Stimulated activated CD4-positive, alpha-beta T cell treated with anti-CD3 and anti-CD28 coated beads, Interleukin-2, amount 100 ng/mL, for 24 hours (primary cell): ENCODE measurements at regions not wholly inside any gene's neighbourhood (a gene's known extent, or its start where the extent isn't known, plus 50 kb on each side); places are given as distances from the start of the nearest gene placed in this dataset.

ENCODE experiments used
- DNase-seq, 2 donors: peaks; one replicate each; pipeline ENCODE4 v3.0.0-alpha.2; 2020

GRCh38 chr21:15494481-15494880, 235.3 kb upstream of the USP25 start:
- no peak for DNase-seq

GRCh38 chr21:15495965-15496364, 233.8 kb upstream of the USP25 start:
- no peak for DNase-seq

DNA sequence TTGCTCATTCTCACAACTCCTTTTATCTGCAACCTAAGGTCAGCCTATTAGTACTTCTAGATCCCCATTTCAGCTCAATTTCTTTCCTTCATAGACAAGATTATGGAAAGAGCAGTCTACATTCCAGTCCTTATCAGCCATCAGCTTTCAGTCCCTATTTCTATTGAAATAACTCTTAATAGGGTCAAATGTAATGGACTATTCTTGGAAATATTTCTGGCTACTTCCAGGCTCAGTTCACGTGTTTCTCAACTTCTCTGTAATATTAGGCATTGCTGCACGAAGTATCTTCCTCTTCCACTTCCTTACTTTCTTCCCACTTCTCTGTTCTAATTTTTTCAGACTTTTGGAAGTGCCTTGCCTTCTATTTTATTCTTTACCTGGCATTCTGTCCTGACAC, 232.9 kb upstream of the USP25 start:
- DNase-seq, result no peak

GRCh38 chr21:15498455-15498854, 231.3 kb upstream of the USP25 start:
- DNase-seq, result no peak

- DNase-seq, result no peak
These were observed 223.7 kb upstream of the USP25 start for GRCh38 chr21:15506086-15506485.

GRCh38 chr21:15508554-15508953, 221.2 kb upstream of the USP25 start:
- no peak for DNase-seq

- peak; percentile 35 to 39 for DNase-seq
These were observed 215.5 kb upstream of the USP25 start for GRCh38 chr21:15514073-15514946.

GRCh38 chr21:15515908-15516307, 213.9 kb upstream of the USP25 start:
- DNase-seq, result no peak

DNA sequence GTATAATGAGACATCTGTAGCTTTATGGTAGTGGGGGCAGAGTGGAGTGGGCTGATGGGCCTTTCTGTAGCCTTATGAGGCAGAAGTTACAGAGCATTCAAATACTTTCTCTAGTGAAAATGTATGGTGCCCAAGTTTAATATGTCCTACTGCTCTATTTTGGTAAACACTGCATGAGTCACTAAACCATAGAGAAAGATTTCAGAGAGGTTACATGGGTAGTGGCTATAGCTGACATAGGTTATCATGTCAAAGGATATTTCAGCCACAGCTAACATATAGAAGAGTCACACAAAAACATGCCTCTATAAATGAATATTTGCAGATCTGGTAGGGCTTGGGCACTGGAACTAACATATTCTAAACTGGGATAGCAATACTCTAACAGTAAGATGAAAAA, 212.4 kb upstream of the USP25 start:
- DNase-seq, result no peak

- DNase-seq, result no peak
These were observed 208.8 kb upstream of the USP25 start for GRCh38 chr21:15520811-15521643.

- no peak for DNase-seq
These were observed 208.2 kb upstream of the USP25 start for GRCh38 chr21:15521644-15522001.

DNA sequence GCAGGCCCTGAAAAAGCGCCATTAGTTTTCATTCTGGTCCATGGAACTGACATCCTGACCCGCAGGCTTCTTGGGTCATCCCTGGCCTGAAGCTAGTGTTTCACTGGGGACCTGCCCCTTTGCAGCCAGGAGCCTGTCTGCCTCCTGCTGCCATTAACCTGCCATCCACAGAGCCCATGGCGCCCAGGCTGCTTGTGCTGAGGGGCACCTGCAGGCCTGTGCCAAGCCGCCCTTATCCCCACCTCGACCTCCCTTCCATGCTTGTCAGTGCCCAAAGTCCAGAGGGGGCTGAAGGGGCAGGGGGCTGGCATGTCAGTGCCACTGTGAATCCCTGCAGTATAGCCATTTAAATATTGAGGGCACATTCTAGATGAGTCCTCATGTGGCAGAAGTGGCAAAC, 207.6 kb upstream of the USP25 start:
- no peak for DNase-seq

DNA sequence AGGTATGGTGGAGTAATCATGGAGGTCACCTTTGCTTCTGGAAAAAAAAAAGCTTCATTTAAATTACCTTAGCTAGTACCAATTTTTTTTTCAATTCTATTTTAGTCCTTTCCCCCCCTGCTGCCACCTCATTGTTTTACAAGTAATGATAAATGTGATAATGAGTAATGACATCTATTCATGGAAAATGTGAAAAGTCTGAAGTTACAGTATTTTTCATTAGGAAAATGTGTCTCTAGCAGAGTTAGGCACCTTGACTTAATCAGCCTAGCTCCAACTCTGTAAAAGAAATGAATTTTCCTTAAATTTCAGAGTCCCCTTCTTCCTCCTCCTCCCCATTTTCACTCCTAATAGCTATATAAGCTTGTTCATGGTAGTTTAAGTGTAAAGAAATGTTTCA, 204.9 kb upstream of the USP25 start:
- no peak for DNase-seq

- DNase-seq, result no peak
These were observed 203.0 kb upstream of the USP25 start for GRCh38 chr21:15526798-15527197.

GRCh38 chr21:15528346-15528745, 201.4 kb upstream of the USP25 start:
- DNase-seq, result no peak

- no peak for DNase-seq
These were observed 197.8 kb upstream of the USP25 start for GRCh38 chr21:15531986-15532385.

- no peak for DNase-seq
These were observed 196.2 kb upstream of the USP25 start for GRCh38 chr21:15533618-15534017.

- no peak for DNase-seq
These were observed 195.3 kb upstream of the USP25 start for GRCh38 chr21:15534450-15534886.

- DNase-seq, result no peak
These were observed 190.4 kb upstream of the USP25 start for GRCh38 chr21:15539376-15539775.

DNA sequence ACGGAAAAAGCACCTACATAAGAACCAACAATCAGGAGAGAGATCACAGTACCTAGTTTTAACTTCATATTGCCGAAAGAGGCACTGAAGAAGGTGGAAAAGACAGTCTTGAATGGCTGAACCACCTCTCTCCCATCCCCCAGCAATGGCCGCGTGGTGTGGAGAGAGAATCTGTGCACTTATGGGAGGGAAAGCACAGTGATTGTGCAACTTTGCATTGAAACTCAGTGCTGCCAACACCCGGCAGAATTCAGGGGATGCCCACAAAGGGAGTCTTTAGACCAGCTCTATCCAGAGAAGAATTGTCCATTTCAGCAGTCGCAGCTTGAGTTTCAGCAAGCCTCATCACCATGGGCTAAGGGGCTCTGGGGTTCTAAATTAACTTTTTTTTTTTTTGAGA, 186.3 kb upstream of the USP25 start:
- no peak for DNase-seq

DNA sequence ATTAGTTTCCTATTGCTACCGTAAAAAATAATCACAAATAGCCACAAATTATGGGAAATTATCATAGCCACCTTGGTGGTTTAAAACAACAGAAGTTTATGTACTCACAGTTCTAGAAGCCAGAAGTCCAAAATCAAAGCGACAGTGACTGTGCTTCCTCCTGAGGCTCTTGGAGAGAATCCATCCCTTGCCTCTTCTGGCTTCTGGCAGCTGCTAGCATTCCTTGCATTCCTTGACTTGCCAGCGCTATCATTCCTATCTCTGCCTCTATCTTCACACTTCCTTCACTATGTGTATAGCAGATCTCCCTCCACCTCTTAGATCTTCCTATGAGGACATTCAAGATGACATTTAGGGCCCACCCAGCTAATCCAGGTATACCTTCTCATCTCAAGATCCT, 180.1 kb upstream of the USP25 start:
- DNase-seq, result no peak

DNA sequence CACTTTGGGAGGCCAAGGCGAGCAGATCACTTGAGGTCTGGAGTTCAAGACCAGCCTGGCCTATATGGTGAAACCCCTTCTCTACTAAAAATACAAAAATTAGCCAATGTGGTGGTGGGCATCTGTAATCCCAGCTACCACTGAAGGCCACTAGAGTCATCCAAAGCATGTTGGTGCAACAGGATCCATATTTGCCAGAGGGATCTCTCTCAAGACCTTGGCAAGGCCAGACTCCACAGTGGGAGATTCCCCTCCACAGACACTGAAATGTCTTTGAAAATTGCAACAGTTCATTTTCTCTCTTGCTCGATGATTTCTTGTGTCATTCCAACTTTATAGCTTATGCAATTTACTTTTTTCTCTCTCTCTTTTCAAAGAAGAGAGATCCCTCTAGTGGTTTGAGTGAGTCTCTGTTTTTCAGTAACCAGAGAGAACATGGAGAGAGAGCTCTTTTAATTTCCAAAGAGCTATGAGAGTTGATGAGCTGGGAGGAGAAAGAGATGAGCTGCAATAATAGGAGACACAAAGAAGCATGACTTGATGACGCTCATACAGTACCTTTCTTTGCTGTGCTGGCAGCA, 176.8 kb upstream of the USP25 start:
- no peak for DNase-seq

DNA sequence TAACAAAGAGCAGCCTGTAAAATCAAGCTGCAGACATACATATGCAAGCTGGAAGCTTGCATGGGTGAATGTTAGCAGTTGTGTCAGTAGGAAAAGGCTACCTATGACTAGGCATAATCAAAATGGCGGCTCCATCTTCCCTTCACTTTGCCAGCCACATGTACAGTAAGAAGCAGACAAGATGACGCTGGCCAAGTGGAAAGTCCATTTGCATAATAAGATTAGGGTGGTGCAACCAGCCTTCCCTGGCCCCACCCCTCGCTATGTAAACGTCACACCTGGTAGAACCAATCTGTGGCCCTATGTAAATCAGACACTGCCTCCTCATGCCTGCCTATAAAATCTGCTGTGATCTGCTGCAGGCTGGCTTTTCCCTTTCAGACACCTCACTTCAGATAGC, 171.9 kb upstream of the USP25 start:
- DNase-seq, result no peak

DNA sequence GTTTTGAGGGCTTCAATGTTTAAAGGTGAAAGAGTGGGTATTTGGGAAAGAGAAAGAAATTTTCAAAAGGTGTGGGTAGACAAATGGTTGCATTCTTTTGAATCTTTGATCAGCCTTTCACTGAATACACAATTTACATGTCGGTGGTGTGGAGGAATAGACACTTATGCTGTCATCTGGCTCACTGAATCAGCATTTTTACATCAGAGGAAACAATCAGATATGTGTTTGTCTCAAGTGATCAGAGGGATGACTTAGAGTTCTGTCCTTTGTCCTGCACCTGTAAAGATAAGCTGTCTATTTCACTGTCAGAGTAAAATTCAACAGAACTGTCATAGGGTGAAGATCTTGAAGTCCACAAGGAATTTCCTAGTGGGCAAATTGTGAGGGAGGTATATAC, 170.9 kb upstream of the USP25 start:
- no peak for DNase-seq
